HEK293T (cell line): ENCODE measurements at regions not wholly inside any gene's neighbourhood (a gene's known extent, or its start where the extent isn't known, plus 50 kb on each side); places are given as distances from the start of the nearest gene placed in this dataset.
"Not testable (repeated sequence)": the region's sequence is repeated elsewhere in the genome, so short reads cannot be mapped to it uniquely, and the experiment has no call there.

Experiments
- CTCF ChIA-PET: fragments of 350-600 bp; formaldehyde crosslinking; extraction: SDS; loops from one replicate; lab custom pipeline; 2021; ENCODE audit warnings: antibody characterized with exemption, inconsistent platforms; lab: Yijun Ruan, JAX
- POLR2A ChIA-PET: fragments of 350-600 bp; formaldehyde crosslinking; extraction: SDS; loops from one replicate; lab custom pipeline; 2020; ENCODE audit warnings: antibody characterized with exemption, inconsistent platforms; lab: Yijun Ruan, JAX
- DNase-seq: peaks from one replicate; pipeline ENCODE4 v3.0.0; 2012; ENCODE audit warnings: mixed read lengths; ENCODE audit errors: extremely low spot score
- ARNT ChIP-seq: fragments of 450-650 bp; IDR thresholded peaks from 2 replicates; pipeline ENCODE4 v1.6.1; 2017; ENCODE audit warnings: mild to moderate bottlenecking
- BHLHE40 ChIP-seq: fragments of 450-650 bp; IDR thresholded peaks from 2 replicates; pipeline ENCODE4 v1.6.1; 2016; ENCODE audit warnings: mild to moderate bottlenecking, moderate library complexity, borderline replicate concordance
- CTBP1 ChIP-seq: fragments of 450-650 bp; IDR thresholded peaks from 2 replicates; pipeline ENCODE4 v1.6.1; 2016; ENCODE audit warnings: borderline replicate concordance
- ELF4 ChIP-seq: fragments of 450-650 bp; IDR thresholded peaks from 2 replicates; pipeline ENCODE4 v1.6.1; 2017; ENCODE audit warnings: antibody characterized with exemption
- FOXA1 ChIP-seq: fragments of 450-650 bp; IDR thresholded peaks from 2 replicates; pipeline ENCODE4 v1.6.1; 2016; ENCODE audit warnings: mild to moderate bottlenecking
- FOXK2 ChIP-seq: fragments of 450-650 bp; IDR thresholded peaks from 2 replicates; pipeline ENCODE4 v1.6.1; 2016; ENCODE audit warnings: mild to moderate bottlenecking
- FOXM1 ChIP-seq: fragments of 450-650 bp; IDR thresholded peaks from 2 replicates; pipeline ENCODE4 v1.6.1; 2017; ENCODE audit warnings: mild to moderate bottlenecking, borderline replicate concordance
- HDGF ChIP-seq: fragments of 450-650 bp; IDR thresholded peaks from 2 replicates; pipeline ENCODE4 v1.6.1; 2017; ENCODE audit warnings: antibody characterized with exemption, borderline replicate concordance
- L3MBTL2 ChIP-seq: fragments of 450-650 bp; conservative IDR thresholded peaks from 2 replicates; pipeline ENCODE4 v1.6.1; 2016; ENCODE audit warnings: mild to moderate bottlenecking
- LEF1 ChIP-seq: fragments of 450-650 bp; IDR thresholded peaks from 2 replicates; pipeline ENCODE4 v1.6.1; 2017; ENCODE audit warnings: mild to moderate bottlenecking, borderline replicate concordance
- NFRKB ChIP-seq: fragments of 450-650 bp; IDR thresholded peaks from 2 replicates; pipeline ENCODE4 v1.6.1; 2016; ENCODE audit warnings: mild to moderate bottlenecking, moderate library complexity
- PKNOX1 ChIP-seq: fragments of 450-650 bp; IDR thresholded peaks from 2 replicates; pipeline ENCODE4 v1.6.1; 2016
- SP1 ChIP-seq: fragments of 450-650 bp; IDR thresholded peaks from 2 replicates; pipeline ENCODE4 v1.6.1; 2017
- SUZ12 ChIP-seq: fragments of 450-650 bp; IDR thresholded peaks from 2 replicates; pipeline ENCODE4 v1.6.1; 2016; ENCODE audit warnings: mild to moderate bottlenecking
- TARDBP ChIP-seq: fragments of 450-650 bp; IDR thresholded peaks from 2 replicates; pipeline ENCODE4 v1.6.1; 2016
- ZNF384 ChIP-seq: fragments of 450-650 bp; IDR thresholded peaks from 2 replicates; pipeline ENCODE4 v1.6.1; 2016

DNA sequence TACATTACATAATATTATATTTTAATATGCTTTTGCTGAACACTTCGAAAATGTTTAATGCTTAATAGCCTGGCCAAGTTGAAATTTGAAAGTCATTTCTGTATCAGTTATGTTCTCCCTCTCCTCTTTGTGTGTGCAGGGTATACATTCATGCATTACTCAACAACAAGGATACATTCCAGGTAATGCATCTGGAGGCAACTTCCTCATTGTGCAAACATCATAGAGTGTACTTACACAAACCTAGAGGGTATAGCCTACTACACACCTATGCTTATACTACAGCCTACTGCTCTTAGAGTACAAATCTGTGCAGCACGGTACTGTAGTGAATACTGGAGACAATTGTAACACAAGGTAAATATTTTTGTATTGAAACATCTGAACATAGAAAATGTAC is 407.3 kb downstream of the MRPL39 start:
- ChIA-PET POLR2A (no interaction called here), CTCF (no interaction called here)
- TF ChIP-seq SUZ12 (no peak), ELF4 (no peak), HDGF (no peak), NFRKB (no peak)
- DNase-seq, result no peak

GRCh38 chr21:25191141-25191540 is 416.1 kb downstream of the MRPL39 start:
- TF ChIP-seq SUZ12 (no peak), FOXK2 (no peak), FOXM1 (no peak)
- DNase-seq, result no peak
- CTCF ChIA-PET, result no interaction called here
- POLR2A ChIA-PET, result no interaction called here

DNA sequence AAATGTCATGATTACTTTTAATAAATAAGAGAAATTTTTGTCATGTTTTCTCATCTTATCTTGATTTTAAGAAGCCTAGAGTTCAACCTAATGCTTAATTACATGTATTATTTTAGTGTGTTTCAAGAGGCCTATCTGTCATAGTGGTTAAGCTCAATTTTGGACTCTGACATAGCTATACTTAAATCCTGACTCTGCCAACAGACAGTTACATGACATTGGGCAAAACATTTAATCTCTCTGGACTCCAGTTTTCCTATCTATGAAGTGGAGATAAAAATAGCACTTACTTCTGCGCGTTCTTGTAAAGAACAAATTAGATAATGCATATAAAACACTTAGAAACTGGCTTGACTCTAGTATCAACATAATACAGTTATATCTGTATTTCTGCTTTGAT is 417.8 kb downstream of the MRPL39 start:
- POLR2A ChIA-PET, result no interaction called here
- CTCF ChIA-PET, result no interaction called here
- TF ChIP-seq LEF1, result no peak
- TF ChIP-seq FOXA1, result no peak
- TF ChIP-seq HDGF, result no peak
- TF ChIP-seq SP1, result no peak
- no peak for TF ChIP-seq TARDBP
- TF ChIP-seq FOXM1, result no peak
- no peak for TF ChIP-seq ARNT
- no peak for TF ChIP-seq ZNF384
- TF ChIP-seq L3MBTL2, result no peak
- TF ChIP-seq FOXK2, result no peak
- no peak for TF ChIP-seq SUZ12
- TF ChIP-seq ELF4, result no peak
- DNase-seq, result no peak

DNA sequence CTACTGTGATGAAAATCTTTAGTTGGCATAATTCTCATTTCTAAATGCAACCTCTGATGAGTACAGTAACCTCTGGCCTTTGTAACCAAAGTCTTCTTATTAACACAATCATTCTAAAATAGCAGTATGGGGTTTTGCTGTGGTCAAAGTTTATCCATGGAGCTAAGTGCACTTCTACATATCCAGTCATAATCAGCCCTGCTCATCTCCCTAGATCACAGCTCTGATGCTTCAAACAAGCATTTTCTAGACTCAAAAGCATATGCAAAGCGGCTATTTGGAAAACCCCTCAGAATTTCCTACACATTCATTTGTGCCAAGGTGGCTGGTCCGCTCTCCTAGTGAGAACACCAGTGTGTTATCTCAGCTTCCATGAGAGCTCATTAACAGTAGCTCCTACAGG is 418.6 kb downstream of the MRPL39 start:
- POLR2A ChIA-PET, result no interaction called here
- no peak for TF ChIP-seq BHLHE40
- TF ChIP-seq FOXK2, result no peak
- CTCF ChIA-PET, result no interaction called here
- DNase-seq, result no peak

DNA sequence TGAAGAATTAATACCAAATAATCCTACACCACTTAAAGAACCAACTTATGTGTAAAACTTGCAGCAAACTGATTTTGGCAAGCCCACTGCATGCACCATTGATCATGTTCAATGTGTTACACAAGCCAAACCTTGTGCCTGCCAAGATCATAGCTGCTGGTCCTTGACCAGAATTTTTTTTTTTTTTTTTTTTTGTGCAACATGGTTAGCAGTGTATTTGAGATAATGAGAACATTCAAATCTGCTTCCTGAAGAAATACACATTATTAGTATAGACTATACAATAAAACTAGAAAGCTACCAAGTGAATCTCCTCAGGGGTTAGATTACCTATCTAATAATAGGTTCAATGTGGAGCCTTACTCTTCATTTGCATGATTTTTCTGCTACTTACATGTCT is 421.0 kb downstream of the MRPL39 start:
- POLR2A ChIA-PET, result no interaction called here
- CTCF ChIA-PET, result no interaction called here
- DNase-seq, result no peak
- TF ChIP-seq FOXM1, result no peak
- no peak for TF ChIP-seq ARNT
- TF ChIP-seq CTBP1, result no peak
- no peak for TF ChIP-seq BHLHE40
- no peak for TF ChIP-seq TARDBP
- TF ChIP-seq HDGF, result no peak
- TF ChIP-seq FOXK2, result no peak
- TF ChIP-seq SP1, result no peak
- TF ChIP-seq NFRKB, result no peak
- no peak for TF ChIP-seq ELF4
- TF ChIP-seq ZNF384, result no peak
- no peak for TF ChIP-seq SUZ12
- no peak for TF ChIP-seq L3MBTL2
- no peak for TF ChIP-seq PKNOX1
- no peak for TF ChIP-seq LEF1
- TF ChIP-seq FOXA1, result no peak

- POLR2A ChIA-PET, result no interaction called here
- TF ChIP-seq FOXM1, result no peak
- TF ChIP-seq LEF1, result no peak
- no peak for TF ChIP-seq BHLHE40
- TF ChIP-seq HDGF, result no peak
- no peak for TF ChIP-seq L3MBTL2
- TF ChIP-seq TARDBP, result no peak
- TF ChIP-seq ARNT, result no peak
- TF ChIP-seq CTBP1, result no peak
- no peak for TF ChIP-seq PKNOX1
- TF ChIP-seq SP1, result no peak
- no peak for TF ChIP-seq FOXK2
- TF ChIP-seq FOXA1, result no peak
- TF ChIP-seq ELF4, result no peak
- no peak for TF ChIP-seq NFRKB
- no peak for TF ChIP-seq ZNF384
- no peak for TF ChIP-seq SUZ12
- DNase-seq, result no peak
- CTCF ChIA-PET, result no interaction called here
These were observed 423.7 kb downstream of the MRPL39 start for GRCh38 chr21:25183577-25183976.

GRCh38 chr21:25181690-25182089 is 425.6 kb downstream of the MRPL39 start:
- POLR2A ChIA-PET, DNase-seq, CTCF ChIA-PET: not testable (repeated sequence)

- CTCF ChIA-PET, result no interaction called here
- POLR2A ChIA-PET, result no interaction called here
- DNase-seq, result no peak
- TF ChIP-seq CTBP1 (no peak), ELF4 (no peak), PKNOX1 (no peak), LEF1 (no peak), SUZ12 (no peak), BHLHE40 (no peak), HDGF (no peak), FOXA1 (no peak), TARDBP (no peak), SP1 (no peak), NFRKB (no peak), L3MBTL2 (no peak)
These were observed 428.2 kb downstream of the MRPL39 start for GRCh38 chr21:25179116-25179515.
